ENCODE measurements at regions not wholly inside any gene's neighbourhood (a gene's known extent, or its start where the extent isn't known, plus 50 kb on each side); places are given as distances from the start of the nearest gene placed in this dataset.

- Histone ChIP-seq H3K36me3 (replicated peaks; ENCODE audit: insufficient read depth, low read depth) (no peaks in the 10 kb centered on the region), H3K27ac (no peak overlapping the region), H2AFZ (no peak overlapping the region), H3K9me3 (ENCODE audit: low read depth) (no peaks in the 10 kb centered on the region), H3K79me2 (no peaks in the 10 kb centered on the region), H3K9me2 (replicated peaks; ENCODE audit: insufficient read depth) (no peaks in the 10 kb centered on the region), H3K4me3 (no peak overlapping the region), H3K4me2 (no peak overlapping the region), H3K27me3 (no peaks in the 10 kb centered on the region), H3K4me1 (ENCODE audit: insufficient read depth) (peaks cover 8% of the 10 kb centered on the region), H4K20me1 (ENCODE audit: insufficient read depth, poor library complexity, severe bottlenecking) (no peaks in the 10 kb centered on the region)
- 75% methylated on average over 5 of the region's 5 CpGs for WGBS (ENCODE audit: low lambda C conversion rate, missing lambda C conversion rate)
- no peak for DNase-seq (ENCODE audit: low spot score)
- TF ChIP-seq EZH2phosphoT487 (IDR thresholded peaks at IDR 0.05; ENCODE audit: low read depth, severe bottlenecking, unreplicated experiment): no peak
- no peak for TF ChIP-seq CTCF (IDR thresholded peaks at IDR 0.05; ENCODE audit: poor library complexity)
- TF ChIP-seq EZH2 (IDR thresholded peaks at IDR 0.05; ENCODE audit: borderline replicate concordance): no peak
Observed at GRCh38 chr16:64416216-64417005, 705.5 kb downstream of the CDH11 start.

DNA sequence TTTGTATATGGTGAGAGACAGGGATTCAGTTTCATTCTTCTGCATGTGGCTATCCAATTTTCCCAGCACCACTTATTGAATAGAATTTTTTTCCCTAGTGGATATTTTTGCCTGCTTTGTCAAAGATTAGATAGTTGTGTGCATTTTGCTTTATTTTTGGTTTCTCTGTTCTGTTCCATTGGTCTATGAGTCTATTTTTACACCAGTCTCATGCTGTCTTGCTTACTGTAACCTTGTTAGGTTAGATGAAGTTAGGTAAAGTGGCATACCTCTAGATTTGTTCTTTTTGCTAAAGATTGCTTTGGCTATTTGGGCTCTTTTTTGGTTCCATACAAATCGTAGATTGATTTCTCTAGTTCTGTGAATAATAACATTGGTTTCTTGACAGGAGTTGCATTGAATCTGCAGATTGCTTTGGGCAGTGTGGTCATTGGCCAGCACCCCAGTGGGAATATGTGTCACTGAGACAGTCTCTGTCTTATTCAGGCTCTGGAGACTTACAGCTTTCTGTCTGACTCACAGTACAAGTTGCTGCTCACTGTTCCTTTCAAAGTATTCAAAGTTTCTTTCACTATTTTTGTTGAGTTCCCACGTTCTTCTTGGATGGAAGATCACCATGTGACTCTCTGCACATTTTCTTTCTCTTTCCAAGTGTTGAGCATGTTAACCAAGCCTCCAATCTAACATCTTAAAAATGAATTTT lies 709.1 kb downstream of the CDH11 start:
- no peaks in the 10 kb centered on the region for H3K27me3 ChIP-seq
- no peaks in the 10 kb centered on the region for H3K36me3 ChIP-seq (replicated peaks; ENCODE audit: insufficient read depth, low read depth)
- peaks cover 5% of the 10 kb centered on the region for H3K4me1 ChIP-seq (ENCODE audit: insufficient read depth)
- no peak overlapping the region for H3K27ac ChIP-seq
- H3K4me3 ChIP-seq: no peak overlapping the region
- no peak for DNase-seq (ENCODE audit: low spot score)
- TF ChIP-seq CTCF (IDR thresholded peaks at IDR 0.05; ENCODE audit: poor library complexity) (no peak), EZH2 (IDR thresholded peaks at IDR 0.05; ENCODE audit: borderline replicate concordance) (no peak), EZH2phosphoT487 (IDR thresholded peaks at IDR 0.05; ENCODE audit: low read depth, severe bottlenecking, unreplicated experiment) (no peak)
- H3K9me2 ChIP-seq (replicated peaks; ENCODE audit: insufficient read depth): no peaks in the 10 kb centered on the region
- H3K79me2 ChIP-seq: no peaks in the 10 kb centered on the region
- H3K4me2 ChIP-seq: no peak overlapping the region
- no peaks in the 10 kb centered on the region for H3K9me3 ChIP-seq (ENCODE audit: low read depth)
- no peaks in the 10 kb centered on the region for H4K20me1 ChIP-seq (ENCODE audit: insufficient read depth, poor library complexity, severe bottlenecking)
- H2AFZ ChIP-seq: no peak overlapping the region
- WGBS (ENCODE audit: low lambda C conversion rate, missing lambda C conversion rate): 91% methylated on average over 2 of the region's 2 CpGs

- Histone ChIP-seq H3K4me2 (no peak overlapping the region), H3K4me3 (no peak overlapping the region), H2AFZ (no peak overlapping the region), H3K79me2 (no peaks in the 10 kb centered on the region), H4K20me1 (ENCODE audit: insufficient read depth, poor library complexity, severe bottlenecking) (no peaks in the 10 kb centered on the region), H3K9me3 (ENCODE audit: low read depth) (no peaks in the 10 kb centered on the region), H3K27me3 (no peaks in the 10 kb centered on the region), H3K4me1 (ENCODE audit: insufficient read depth) (no peaks in the 10 kb centered on the region), H3K27ac (no peak overlapping the region), H3K9me2 (replicated peaks; ENCODE audit: insufficient read depth) (no peaks in the 10 kb centered on the region), H3K36me3 (replicated peaks; ENCODE audit: insufficient read depth, low read depth) (no peaks in the 10 kb centered on the region)
- TF ChIP-seq EZH2 (IDR thresholded peaks at IDR 0.05; ENCODE audit: borderline replicate concordance): no peak
- no peak for TF ChIP-seq EZH2phosphoT487 (IDR thresholded peaks at IDR 0.05; ENCODE audit: low read depth, severe bottlenecking, unreplicated experiment)
- no peak for TF ChIP-seq CTCF (IDR thresholded peaks at IDR 0.05; ENCODE audit: poor library complexity)
- DNase-seq (ENCODE audit: low spot score): no peak
- 100% methylated on average over 1 of the region's 1 CpG for WGBS (ENCODE audit: low lambda C conversion rate, missing lambda C conversion rate)
Observed at GRCh38 chr16:64410306-64410705, 711.6 kb downstream of the CDH11 start.
